CD4-positive, alpha-beta memory T cell (primary cell): ENCODE measurements at regions not wholly inside any gene's neighbourhood (a gene's known extent, or its start where the extent isn't known, plus 50 kb on each side); places are given as distances from the start of the nearest gene placed in this dataset.

ENCODE experiments used
- CTCF ChIA-PET: fragments of 350-600 bp; sonication (Branson Sonifier 250); formaldehyde crosslinking; loops from one replicate; lab custom pipeline; 2021; ENCODE audit warnings: inconsistent platforms; ENCODE audit not compliant: partially characterized antibody; lab: Charles Lee
- POLR2A ChIA-PET: fragments of 350-600 bp; sonication (Branson Sonifier 250); formaldehyde crosslinking; loops from one replicate; lab custom pipeline; 2021; ENCODE audit not compliant: partially characterized antibody; lab: Charles Lee
- DNase-seq, 5 donors: peaks; one replicate each; pipeline versions ENCODE4 v3.0.0 to v3.0.0-alpha.2; 2020 to 2022; ENCODE audit warnings: mixed read lengths in 1 of 5
- H3K27ac ChIP-seq: one replicate; pipeline ENCODE4 v1.7.0; 2013; ENCODE audit warnings: low read depth, low read length
- H3K27me3 ChIP-seq: 2 replicates; pipeline ENCODE4 v1.7.0; 2013; ENCODE audit warnings: mild to moderate bottlenecking, low read length, moderate library complexity; ENCODE audit not compliant: insufficient read depth
- H3K36me3 ChIP-seq: 2 replicates; pipeline ENCODE4 v1.7.0; 2013; ENCODE audit warnings: mild to moderate bottlenecking, low read length, moderate library complexity; ENCODE audit not compliant: insufficient read depth
- H3K4me1 ChIP-seq: 2 replicates; pipeline ENCODE4 v1.7.0; 2013; ENCODE audit warnings: mild to moderate bottlenecking, low read length, moderate library complexity; ENCODE audit not compliant: insufficient read depth
- H3K4me3 ChIP-seq, 2 donors: one replicate each; pipeline ENCODE4 v1.7.0; 2013; ENCODE audit warnings: low read length in 2 of 2, mild to moderate bottlenecking in 1 of 2
- H3K9me3 ChIP-seq, 2 donors: one replicate each; pipeline ENCODE4 v1.7.0; 2013; ENCODE audit warnings: low read length in 2 of 2, control low read depth in 1 of 2; ENCODE audit not compliant: control insufficient read depth in 1 of 2
- H3K27ac Mint-ChIP-seq, 7 donors: one replicate each; pipeline ENCODE4 v1.8.0; 2020 to 2021; ENCODE audit warnings: mixed read lengths in 7 of 7, mild to moderate bottlenecking in 6 of 7, inconsistent platforms in 3 of 7, moderate library complexity in 3 of 7
- H3K27me3 Mint-ChIP-seq, 2 donors: one replicate each; pipeline ENCODE4 v1.8.0; 2020 to 2021; ENCODE audit warnings: mixed read lengths in 2 of 2
- H3K36me3 Mint-ChIP-seq, 2 donors: one replicate each; pipeline ENCODE4 v1.8.0; 2020 to 2021; ENCODE audit warnings: mixed read lengths in 2 of 2, inconsistent platforms in 1 of 2, mild to moderate bottlenecking in 1 of 2
- H3K4me1 Mint-ChIP-seq, 4 donors: one replicate each; pipeline ENCODE4 v1.8.0; 2020 to 2021; ENCODE audit warnings: mixed read lengths in 4 of 4, mild to moderate bottlenecking in 1 of 4
- H3K4me3 Mint-ChIP-seq, 8 donors: one replicate each; pipeline ENCODE4 v1.8.0; 2020 to 2021; ENCODE audit warnings: mixed read lengths in 8 of 8, mild to moderate bottlenecking in 7 of 8, moderate library complexity in 6 of 8, inconsistent platforms in 3 of 8
- H3K9me3 Mint-ChIP-seq, 8 donors: one replicate each; pipeline ENCODE4 v1.8.0; 2020 to 2021; ENCODE audit warnings: mixed read lengths in 8 of 8, mild to moderate bottlenecking in 5 of 8, inconsistent platforms in 3 of 8, moderate library complexity in 1 of 8
- intact Hi-C: fragments of 100-400 bp; cut with micrococcal nuclease; formaldehyde crosslinking; loops from one replicate; pipeline ENCODE4 v1.15.1; 2023

GRCh38 chr2:6309415-6310255 lies 556.1 kb downstream of the CMPK2 start:
- DNase-seq = no peak
- H3K4me3 Mint-ChIP-seq = no peak overlapping the region
- intact Hi-C loops = no loop called here
- no peaks in the 10 kb centered on the region for H3K36me3 Mint-ChIP-seq
- Histone ChIP-seq H3K4me3 (no peak overlapping the region), H3K9me3 (no peaks in the 10 kb centered on the region), H3K27ac (no peak overlapping the region), H3K27me3 (no peaks in the 10 kb centered on the region), H3K36me3 (no peaks in the 10 kb centered on the region), H3K4me1 (no peaks in the 10 kb centered on the region)
- H3K27me3 Mint-ChIP-seq = peaks cover 0 to 2% of the 10 kb centered on the region in 2 donors
- no peak overlapping the region for H3K27ac Mint-ChIP-seq
- peaks cover 0 to 7% (median 0%) of the 10 kb centered on the region in 8 donors for H3K9me3 Mint-ChIP-seq
- POLR2A ChIA-PET = no interaction called here
- CTCF ChIA-PET = no interaction called here
- H3K4me1 Mint-ChIP-seq = no peaks in the 10 kb centered on the region

- H3K9me3 Mint-ChIP-seq = peaks cover 0 to 7% (median 0%) of the 10 kb centered on the region in 8 donors
- CTCF ChIA-PET = no interaction called here
- H3K36me3 ChIP-seq = no peaks in the 10 kb centered on the region
These were observed 555.2 kb downstream of the CMPK2 start for GRCh38 chr2:6310256-6311215.

GRCh38 chr2:6312367-6312766 lies 553.3 kb downstream of the CMPK2 start:
- H3K9me3 Mint-ChIP-seq = peaks cover 0 to 7% (median 0%) of the 10 kb centered on the region in 8 donors
- Histone ChIP-seq H3K27me3 (no peaks in the 10 kb centered on the region), H3K4me1 (no peaks in the 10 kb centered on the region), H3K9me3 (no peaks in the 10 kb centered on the region), H3K36me3 (no peaks in the 10 kb centered on the region), H3K27ac (no peak overlapping the region), H3K4me3 (no peak overlapping the region)
- ChIA-PET POLR2A (no interaction called here), CTCF (interaction anchor here (1.0 kb wide), 1 partner anchor 11 kb away, joined by 3 read pairs; no protein-coding TSS in a partner anchor)
- H3K4me1 Mint-ChIP-seq = no peaks in the 10 kb centered on the region
- intact Hi-C loops = no loop called here
- H3K36me3 Mint-ChIP-seq = no peaks in the 10 kb centered on the region
- H3K27ac Mint-ChIP-seq = no peak overlapping the region
- no peak for DNase-seq
- no peaks in the 10 kb centered on the region for H3K27me3 Mint-ChIP-seq
- H3K4me3 Mint-ChIP-seq = no peak overlapping the region

More at GRCh38 chr2:6310256-6311215, 555.2 kb downstream of the CMPK2 start:
- no peak overlapping the region for H3K4me3 ChIP-seq
- H3K4me3 Mint-ChIP-seq = no peak overlapping the region
- no peaks in the 10 kb centered on the region for H3K4me1 ChIP-seq
- no peaks in the 10 kb centered on the region for H3K27me3 ChIP-seq
- H3K27ac Mint-ChIP-seq = no peak overlapping the region
- H3K27ac ChIP-seq = no peak overlapping the region
- POLR2A ChIA-PET = no interaction called here
- DNase-seq = no peak
- no peaks in the 10 kb centered on the region for H3K9me3 ChIP-seq
- no peaks in the 10 kb centered on the region for H3K36me3 Mint-ChIP-seq
- H3K27me3 Mint-ChIP-seq = peaks cover 0 to 2% of the 10 kb centered on the region in 2 donors
- H3K4me1 Mint-ChIP-seq = no peaks in the 10 kb centered on the region
- intact Hi-C loops = no loop called here

- H3K27ac Mint-ChIP-seq = no peak overlapping the region
- Histone ChIP-seq H3K36me3 (no peaks in the 10 kb centered on the region), H3K4me1 (no peaks in the 10 kb centered on the region), H3K27me3 (no peaks in the 10 kb centered on the region), H3K27ac (no peak overlapping the region), H3K4me3 (no peak overlapping the region), H3K9me3 (no peaks in the 10 kb centered on the region)
- H3K36me3 Mint-ChIP-seq = no peaks in the 10 kb centered on the region
- POLR2A ChIA-PET = no interaction called here
- no peaks in the 10 kb centered on the region for H3K27me3 Mint-ChIP-seq
- H3K4me3 Mint-ChIP-seq = no peak overlapping the region
- H3K4me1 Mint-ChIP-seq = no peaks in the 10 kb centered on the region
- peaks cover 0 to 4% (median under 1%) of the 10 kb centered on the region in 8 donors for H3K9me3 Mint-ChIP-seq
- intact Hi-C loops = no loop called here
- CTCF ChIA-PET = no interaction called here
- no peak for DNase-seq
These were observed 551.3 kb downstream of the CMPK2 start for GRCh38 chr2:6314218-6314960.

- no peaks in the 10 kb centered on the region for H3K27me3 Mint-ChIP-seq
- no peaks in the 10 kb centered on the region for H3K36me3 Mint-ChIP-seq
- no peaks in the 10 kb centered on the region for H3K4me1 Mint-ChIP-seq
- ChIA-PET CTCF (no interaction called here), POLR2A (no interaction called here)
- intact Hi-C loops = no loop called here
- no peaks in the 10 kb centered on the region for H3K4me1 ChIP-seq
- no peak overlapping the region for H3K4me3 Mint-ChIP-seq
- H3K36me3 ChIP-seq = no peaks in the 10 kb centered on the region
- H3K27ac ChIP-seq = no peak overlapping the region
- no peaks in the 10 kb centered on the region for H3K9me3 ChIP-seq
- H3K4me3 ChIP-seq = no peak overlapping the region
- H3K27me3 ChIP-seq = no peaks in the 10 kb centered on the region
- no peak overlapping the region for H3K27ac Mint-ChIP-seq
- no peak for DNase-seq
- peaks cover 0 to 20% (median 8%) of the 10 kb centered on the region in 8 donors for H3K9me3 Mint-ChIP-seq
These were observed 540.1 kb downstream of the CMPK2 start for GRCh38 chr2:6325616-6326015.

GRCh38 chr2:6326958-6327357 lies 538.7 kb downstream of the CMPK2 start:
- POLR2A ChIA-PET = no interaction called here
- no peak for DNase-seq

More at GRCh38 chr2:6326958-6327357, 538.7 kb downstream of the CMPK2 start:
- no peak overlapping the region for H3K4me3 ChIP-seq
- H3K4me1 ChIP-seq = no peaks in the 10 kb centered on the region
- CTCF ChIA-PET = no interaction called here
- H3K4me1 Mint-ChIP-seq = no peaks in the 10 kb centered on the region
- no peaks in the 10 kb centered on the region for H3K36me3 Mint-ChIP-seq
- no peak overlapping the region for H3K27ac ChIP-seq
- no peak overlapping the region for H3K27ac Mint-ChIP-seq
- H3K9me3 ChIP-seq = no peaks in the 10 kb centered on the region
- peaks cover 0 to 16% (median 5%) of the 10 kb centered on the region in 8 donors for H3K9me3 Mint-ChIP-seq
- intact Hi-C loops = no loop called here
- no peaks in the 10 kb centered on the region for H3K27me3 ChIP-seq
- H3K36me3 ChIP-seq = no peaks in the 10 kb centered on the region
- H3K27me3 Mint-ChIP-seq = no peaks in the 10 kb centered on the region
- no peak overlapping the region for H3K4me3 Mint-ChIP-seq
